Psoas muscle (tissue), 7 donors: ENCODE measurements at regions not wholly inside any gene's neighbourhood (a gene's known extent, or its start where the extent isn't known, plus 50 kb on each side); places are given as distances from the start of the nearest gene placed in this dataset.
"Not testable (repeated sequence)": the region's sequence is repeated elsewhere in the genome, so short reads cannot be mapped to it uniquely, and the experiment has no call there.

Experiments used
- ATAC-seq, 4 donors: fragments of 200-7000 bp; cut with Tn5 transposase; one replicate each; pipeline ENCODE4 v1.9.1; 2020; ENCODE audit warnings: moderate library complexity in 3 of 4, mild to moderate bottlenecking in 2 of 4
- DNase-seq, 2 donors: peaks; one replicate each; pipeline ENCODE4 v3.0.0-alpha.2; 2020
- H3K27ac ChIP-seq: fragments of 200-600 bp; one replicate; pipeline ENCODE4 v1.8.0; 2022
- H3K27me3 ChIP-seq, 3 donors: fragments of 200-600 bp in 1 of 3; one replicate each; pipeline versions ENCODE4 v1.6.1 to v1.8.0; 2013 to 2022; ENCODE audit warnings: low read length in 2 of 3, mild to moderate bottlenecking in 2 of 3, moderate library complexity in 1 of 3; ENCODE audit not compliant: insufficient read depth in 3 of 3
- H3K36me3 ChIP-seq, 2 donors: fragments of 200-600 bp in 1 of 2; one replicate each; pipeline versions ENCODE4 v1.6.1 to v1.8.0; 2013 to 2022; ENCODE audit warnings: low read depth in 1 of 2, mild to moderate bottlenecking in 1 of 2, moderate library complexity in 1 of 2; ENCODE audit not compliant: insufficient read depth in 1 of 2
- H3K4me1 ChIP-seq: fragments of 200-600 bp; one replicate; pipeline ENCODE4 v1.8.0; 2022
- H3K4me3 ChIP-seq: fragments of 200-600 bp; one replicate; pipeline ENCODE4 v1.8.0; 2022; ENCODE audit warnings: mild to moderate bottlenecking
- H3K9me3 ChIP-seq: fragments of 200-600 bp; one replicate; pipeline ENCODE4 v1.8.0; 2022
- WGBS, 3 donors: extraction: QIAGEN DNeasy Blood & Tissue Kit; methylation state at CpG; one replicate each; pipeline versions ENCODE4 v1.1.6 to v1.1.7; 2013; 5-methylcytosine and 5-hydroxymethylcytosine counted together
- intact Hi-C, 2 donors: fragments of 100-400 bp; cut with DNase I; formaldehyde crosslinking; loops; one replicate each; pipeline versions ENCODE4 v1.11.0 to v1.14.2; 2022
- TF ChIP-seq, protein P1 (sequence below): fragments of 200-600 bp; IDR thresholded peaks from one replicate; pipeline ENCODE4 v1.8.0; 2022; ENCODE audit warnings: antibody characterized with exemption
- donor health status: healthy with polysubstance abuse.
- donor health status: DM: no; HTN: no; CAD: no; lungs with moderate emphysema.
- donor health status: Bipolar disorder and iron deficiency.
- donor health status: healthy.
- donor health status: DM: yes; HTN: yes; CAD: no.
- donor health status: DM: no; HTN: no; CAD: no.
- donor health status: DM: yes; HTN: yes; CAD: no.

DNA sequence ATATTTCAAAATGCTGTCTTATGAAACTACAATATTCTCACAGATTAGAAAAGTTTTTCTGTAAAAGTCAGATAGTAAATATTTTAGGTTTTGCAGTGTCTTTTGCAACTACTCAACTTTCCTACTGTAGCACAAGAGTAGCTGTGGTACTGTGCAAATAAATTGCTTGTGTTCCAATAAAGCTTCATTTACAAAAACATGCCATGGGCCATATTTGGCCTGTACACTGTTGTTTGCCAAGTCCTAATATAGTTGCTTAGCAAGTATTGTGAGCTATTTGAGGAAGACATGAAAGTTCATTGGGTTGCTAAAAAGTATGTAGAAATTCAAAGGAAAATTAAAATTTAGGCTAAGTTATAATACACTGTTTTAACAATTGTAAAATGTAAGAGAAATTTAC, 80.0 kb downstream of the TFPI2 start:
- DNase-seq (no peak), ATAC-seq (no peak)
- intact Hi-C loops: no loop called here
- no peaks in the 10 kb centered on the region for H3K36me3 ChIP-seq
- H3K27me3 ChIP-seq: no peaks in the 10 kb centered on the region
- H3K9me3 ChIP-seq: no peaks in the 10 kb centered on the region
- H3K27ac ChIP-seq: no peak overlapping the region
- no peak overlapping the region for H3K4me3 ChIP-seq
- no peaks in the 10 kb centered on the region for H3K4me1 ChIP-seq
- TF ChIP-seq, protein P1, sequence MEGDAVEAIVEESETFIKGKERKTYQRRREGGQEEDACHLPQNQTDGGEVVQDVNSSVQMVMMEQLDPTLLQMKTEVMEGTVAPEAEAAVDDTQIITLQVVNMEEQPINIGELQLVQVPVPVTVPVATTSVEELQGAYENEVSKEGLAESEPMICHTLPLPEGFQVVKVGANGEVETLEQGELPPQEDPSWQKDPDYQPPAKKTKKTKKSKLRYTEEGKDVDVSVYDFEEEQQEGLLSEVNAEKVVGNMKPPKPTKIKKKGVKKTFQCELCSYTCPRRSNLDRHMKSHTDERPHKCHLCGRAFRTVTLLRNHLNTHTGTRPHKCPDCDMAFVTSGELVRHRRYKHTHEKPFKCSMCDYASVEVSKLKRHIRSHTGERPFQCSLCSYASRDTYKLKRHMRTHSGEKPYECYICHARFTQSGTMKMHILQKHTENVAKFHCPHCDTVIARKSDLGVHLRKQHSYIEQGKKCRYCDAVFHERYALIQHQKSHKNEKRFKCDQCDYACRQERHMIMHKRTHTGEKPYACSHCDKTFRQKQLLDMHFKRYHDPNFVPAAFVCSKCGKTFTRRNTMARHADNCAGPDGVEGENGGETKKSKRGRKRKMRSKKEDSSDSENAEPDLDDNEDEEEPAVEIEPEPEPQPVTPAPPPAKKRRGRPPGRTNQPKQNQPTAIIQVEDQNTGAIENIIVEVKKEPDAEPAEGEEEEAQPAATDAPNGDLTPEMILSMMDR: no peak

DNA sequence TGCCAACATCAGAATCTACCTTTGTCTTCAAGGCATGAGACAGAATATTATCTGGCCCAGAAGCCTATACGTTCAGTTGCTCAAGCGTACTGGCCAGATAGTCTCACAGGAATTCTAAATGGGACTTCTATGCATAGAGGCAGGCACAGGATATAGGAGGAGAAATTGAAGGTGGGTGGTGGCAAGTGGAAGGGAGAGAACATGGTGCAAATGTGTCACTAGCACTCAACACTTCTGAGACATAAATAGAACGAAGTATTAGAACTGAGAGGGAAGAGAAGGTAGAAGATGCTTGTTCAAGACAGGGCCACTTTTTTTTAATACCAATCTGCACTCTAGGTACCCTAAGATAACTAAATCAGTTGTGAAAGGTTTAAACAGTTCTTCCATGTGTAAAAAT, 85.8 kb downstream of the TFPI2 start:
- DNase-seq (no peak), ATAC-seq (no peak)
- TF ChIP-seq, protein P1: no peak
- intact Hi-C loops: no loop called here
- no peaks in the 10 kb centered on the region for H3K27me3 ChIP-seq
- H3K4me1 ChIP-seq: no peaks in the 10 kb centered on the region
- peaks cover 5% of the 10 kb centered on the region for H3K9me3 ChIP-seq
- no peak overlapping the region for H3K4me3 ChIP-seq
- H3K27ac ChIP-seq: no peak overlapping the region
- no peaks in the 10 kb centered on the region for H3K36me3 ChIP-seq
- 79 to 89% (median 84%) methylated on average over 3 of the region's 3 CpGs for WGBS, 3 donors

DNA sequence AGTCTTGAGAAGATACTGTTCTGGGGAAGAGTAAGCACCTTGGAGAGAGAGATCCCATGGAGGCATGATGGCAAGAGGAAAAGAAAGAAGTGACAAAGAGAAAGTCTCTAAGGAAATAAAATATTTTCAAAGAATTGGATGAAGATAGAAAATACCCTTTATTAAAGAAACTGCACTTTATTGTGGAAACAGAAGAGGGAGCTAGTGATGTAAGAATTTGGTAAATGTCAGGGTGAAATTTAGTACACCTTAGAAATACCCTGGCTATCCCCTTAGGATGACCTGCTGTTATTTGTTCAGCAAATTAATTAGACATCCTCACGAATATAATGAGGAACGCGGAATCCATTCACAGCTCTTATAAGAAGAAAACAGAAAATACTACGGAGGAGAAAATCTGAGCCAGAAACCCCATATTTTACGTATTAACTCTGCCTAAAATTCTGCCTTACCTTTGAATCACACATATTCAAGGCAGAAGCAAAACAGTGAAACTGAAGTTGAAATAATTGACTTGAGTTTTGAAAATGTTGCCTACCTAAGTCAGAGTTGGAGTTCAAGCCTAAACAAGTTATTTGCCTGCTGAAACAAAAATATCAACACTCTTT, 90.7 kb downstream of the TFPI2 start:
- WGBS, 3 donors: 54 to 61% (median 56%) methylated on average over 5 of the region's 5 CpGs
- TF ChIP-seq, protein P1: peak; percentile 25
- no peak for ATAC-seq
- Histone ChIP-seq H3K27me3 (no peaks in the 10 kb centered on the region), H3K4me1 (no peaks in the 10 kb centered on the region), H3K4me3 (no peak overlapping the region), H3K36me3 (no peaks in the 10 kb centered on the region), H3K27ac (no peak overlapping the region), H3K9me3 (peaks cover 5% of the 10 kb centered on the region)
- DNase-seq: no peak
- intact Hi-C loops: no loop called here

DNA sequence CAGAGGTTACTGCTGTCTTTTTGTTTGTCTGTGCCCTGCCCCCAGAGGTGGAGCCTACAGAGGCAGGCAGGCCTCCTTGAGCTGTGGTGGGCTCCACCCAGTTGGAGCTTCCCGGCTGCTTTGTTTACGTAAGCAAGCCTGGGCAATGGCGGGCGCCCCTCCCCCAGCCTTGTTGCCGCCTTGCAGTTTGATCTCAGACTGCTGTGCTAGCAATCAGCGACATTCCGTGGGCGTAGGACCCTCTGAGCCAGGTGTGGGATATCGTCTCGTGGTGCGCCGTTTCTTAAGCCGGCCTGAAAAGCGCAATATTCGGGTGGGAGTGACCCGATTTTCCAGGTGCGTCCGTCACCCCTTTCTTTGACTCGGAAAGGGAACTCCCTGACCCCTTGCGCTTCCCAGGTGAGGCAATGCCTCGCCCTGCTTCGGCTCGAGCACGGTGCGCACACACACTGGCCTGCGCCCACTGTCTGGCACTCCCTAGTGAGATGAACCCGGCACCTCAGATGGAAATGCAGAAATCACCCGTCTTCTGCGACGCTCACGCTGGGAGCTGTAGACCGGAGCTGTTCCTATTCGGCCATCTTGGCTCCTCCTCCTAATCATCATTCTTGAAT, 97.4 kb downstream of the TFPI2 start:
- intact Hi-C loops: not testable (repeated sequence)

DNA sequence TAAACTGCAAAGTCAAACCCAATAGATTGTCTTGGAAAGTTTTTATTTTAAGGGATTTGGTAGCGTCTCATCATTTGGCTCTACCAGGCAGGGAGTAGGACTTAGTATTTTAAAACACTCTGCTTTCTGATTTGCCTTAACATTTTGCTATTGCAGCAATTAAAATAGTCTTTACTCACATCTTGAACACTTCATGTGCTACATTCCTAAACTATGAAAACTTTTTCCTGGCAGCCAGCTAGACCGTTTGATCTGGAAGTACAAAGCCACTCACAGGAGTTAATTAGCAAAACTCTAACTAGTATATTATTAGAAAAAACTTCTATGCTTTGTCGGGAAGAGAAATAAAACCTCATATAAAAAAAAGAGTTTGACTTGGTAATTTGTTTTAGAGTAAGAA, 111.4 kb downstream of the TFPI2 start:
- intact Hi-C loops: no loop called here
- Histone ChIP-seq H3K36me3 (no peaks in the 10 kb centered on the region), H3K27ac (no peak overlapping the region), H3K9me3 (no peaks in the 10 kb centered on the region), H3K4me3 (no peak overlapping the region), H3K4me1 (no peaks in the 10 kb centered on the region), H3K27me3 (no peaks in the 10 kb centered on the region)
- TF ChIP-seq, protein P1: no peak
- no peak for DNase-seq
- ATAC-seq: no peak
- 54 to 63% (median 56%) methylated on average over 3 of the region's 3 CpGs for WGBS, 3 donors

More for the DNA sequence above, 97.4 kb downstream of the TFPI2 start:
- H3K4me3 ChIP-seq, H3K36me3 ChIP-seq, H3K27ac ChIP-seq, H3K9me3 ChIP-seq, DNase-seq, ATAC-seq, H3K4me1 ChIP-seq, H3K27me3 ChIP-seq: not testable (repeated sequence)
- WGBS, 3 donors: 88 to 90% methylated on average over 17 to 30 of the region's 33 CpGs; no CpG with 5 or more reads in 1 of the 3 donors
